Aorta (tissue), 5 donors: ENCODE measurements at regions not wholly inside any gene's neighbourhood (a gene's known extent, or its start where the extent isn't known, plus 50 kb on each side); places are given as distances from the start of the nearest gene placed in this dataset.

Experiments used
- ATAC-seq: fragments of 200-7000 bp; cut with Tn5 transposase; one replicate; pipeline ENCODE4 v1.9.1; 2022; ENCODE audit warnings: moderate library complexity; ENCODE audit not compliant: low FRiP score
- DNase-seq, 2 donors: peaks; one replicate each; pipeline ENCODE4 v3.0.0-alpha.2; 2020
- H3K27ac ChIP-seq, 2 donors: one replicate each; pipeline ENCODE4 v1.5.1; 2013; ENCODE audit warnings: low read length in 2 of 2, mild to moderate bottlenecking in 2 of 2, moderate library complexity in 2 of 2, control low read depth in 1 of 2, inconsistent platforms in 1 of 2, low read depth in 1 of 2
- H3K27me3 ChIP-seq, 2 donors: one replicate each; pipeline ENCODE4 v1.6.1; 2013; ENCODE audit warnings: control low read depth in 1 of 2, low read length in 1 of 2, mild to moderate bottlenecking in 1 of 2, moderate library complexity in 1 of 2; ENCODE audit not compliant: insufficient read depth in 2 of 2, control insufficient read depth in 1 of 2
- H3K36me3 ChIP-seq, 2 donors: one replicate each; pipeline ENCODE4 v1.6.1; 2013; ENCODE audit warnings: control low read depth in 1 of 2, low read length in 1 of 2, mild to moderate bottlenecking in 1 of 2; ENCODE audit not compliant: insufficient read depth in 2 of 2, control insufficient read depth in 1 of 2
- H3K4me1 ChIP-seq, 2 donors: one replicate each; pipeline ENCODE4 v1.6.1; 2013; ENCODE audit warnings: low read length in 2 of 2, control low read depth in 1 of 2, mild to moderate bottlenecking in 1 of 2, moderate library complexity in 1 of 2; ENCODE audit not compliant: insufficient read depth in 2 of 2, control insufficient read depth in 1 of 2
- H3K4me3 ChIP-seq, 2 donors: one replicate each; pipeline ENCODE4 v1.5.1; 2013; ENCODE audit warnings: low read length in 2 of 2, control low read depth in 1 of 2, mild to moderate bottlenecking in 1 of 2
- H3K9me3 ChIP-seq: one replicate; pipeline ENCODE4 v1.6.1; 2013; ENCODE audit warnings: mild to moderate bottlenecking, low read length; ENCODE audit not compliant: control insufficient read depth
- WGBS, 2 donors: extraction: QIAGEN DNeasy Blood & Tissue Kit; methylation state at CpG; one replicate each; pipeline ENCODE4 v1.1.7; 2013; 5-methylcytosine and 5-hydroxymethylcytosine counted together
- intact Hi-C, 2 donors: fragments of 100-400 bp; cut with DNase I; formaldehyde crosslinking; loops; one replicate each; pipeline versions ENCODE4 v1.14.2 to v1.15.0; 2022
- donor health status: healthy with polysubstance abuse.
- donor health status: Bipolar disorder and iron deficiency.
- donor health status: DM: no; HTN: no; CAD: no.
- donor health status: DM: no; HTN: no; CAD: no.
- donor health status: DM: yes; HTN: yes; CAD: no.

DNA sequence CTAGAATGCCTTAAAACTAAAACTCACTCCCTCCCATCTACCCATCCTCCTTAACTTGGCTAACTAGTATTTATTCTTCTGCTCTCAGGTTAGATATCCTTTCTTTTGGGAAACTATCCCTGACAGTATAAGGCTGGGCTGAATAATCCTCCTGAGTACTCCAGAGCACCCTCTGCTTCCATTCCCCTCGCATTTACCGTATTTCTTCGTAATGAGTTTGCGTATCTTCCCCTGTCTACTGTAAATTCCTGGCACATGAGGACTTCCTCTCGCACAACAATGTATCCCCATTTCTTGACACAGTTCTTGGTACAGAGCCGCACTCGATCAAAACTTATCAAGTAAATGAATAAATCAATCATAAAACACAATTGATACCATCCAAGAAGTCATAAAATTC lies 82.9 kb upstream of the AKAP13 start:
- DNase-seq (no peak), ATAC-seq (no peak)
- H3K36me3 ChIP-seq: no peaks in the 10 kb centered on the region
- 97% methylated on average over 7 of the region's 7 CpGs for WGBS, 2 donors
- no peaks in the 10 kb centered on the region for H3K27me3 ChIP-seq
- no peak overlapping the region for H3K27ac ChIP-seq
- H3K9me3 ChIP-seq: no peaks in the 10 kb centered on the region
- intact Hi-C loops: loop anchor here (5.0 to 10.0 kb wide), 5 partner anchors 117 to 535 kb away; no protein-coding TSS in a partner anchor
- no peak overlapping the region for H3K4me3 ChIP-seq
- no peaks in the 10 kb centered on the region for H3K4me1 ChIP-seq

DNA sequence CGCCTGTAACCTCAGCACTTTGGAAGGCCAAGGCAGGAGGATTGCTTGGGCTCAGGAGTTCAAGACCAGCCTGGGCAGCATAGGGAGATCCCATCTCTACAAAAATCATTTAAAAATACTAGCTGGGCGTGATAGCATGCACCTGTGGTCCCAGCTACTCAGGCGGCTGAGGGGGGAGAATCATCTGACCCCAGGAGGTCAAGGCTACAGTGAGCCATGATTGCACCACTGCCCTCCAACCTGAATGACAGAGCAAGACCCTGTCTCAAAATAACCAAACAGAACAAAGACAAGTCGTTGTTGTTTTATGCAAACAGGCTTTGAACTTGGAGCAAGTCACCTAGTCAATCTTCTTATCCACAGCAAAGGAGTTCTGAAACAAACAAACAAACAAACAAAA lies 82.0 kb upstream of the AKAP13 start:
- Histone ChIP-seq H3K4me1 (no peaks in the 10 kb centered on the region), H3K9me3 (no peaks in the 10 kb centered on the region), H3K36me3 (no peaks in the 10 kb centered on the region), H3K4me3 (no peak overlapping the region), H3K27ac (no peak overlapping the region), H3K27me3 (no peaks in the 10 kb centered on the region)
- no peak for ATAC-seq
- no peak for DNase-seq
- intact Hi-C loops: loop anchor here (5.0 to 10.0 kb wide), 5 partner anchors 116 to 534 kb away; no protein-coding TSS in a partner anchor
- 89 to 92% methylated on average over 4 of the region's 4 CpGs for WGBS, 2 donors

DNA sequence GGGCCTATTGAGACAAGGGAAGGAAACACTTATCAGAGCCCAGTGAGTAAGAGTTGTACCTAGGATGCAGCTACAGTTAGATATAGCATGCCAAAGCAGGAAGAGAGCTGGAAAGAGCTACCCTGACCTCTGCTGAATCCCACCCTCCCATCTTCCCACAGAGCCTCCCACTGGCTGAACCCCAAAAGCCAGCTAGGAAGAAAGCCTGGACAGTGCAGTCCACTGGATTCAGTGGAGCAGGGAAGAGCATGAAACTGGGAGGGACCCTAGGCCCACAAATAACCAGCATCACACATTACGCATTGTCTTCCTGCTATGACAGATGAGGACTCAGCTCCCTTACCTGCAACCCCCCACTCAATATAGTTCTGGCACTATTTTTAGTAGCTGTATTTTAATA lies 81.5 kb upstream of the AKAP13 start:
- no peak overlapping the region for H3K27ac ChIP-seq
- no peaks in the 10 kb centered on the region for H3K27me3 ChIP-seq
- H3K4me1 ChIP-seq: no peaks in the 10 kb centered on the region
- ATAC-seq (no peak), DNase-seq (no peak)
- H3K9me3 ChIP-seq: no peaks in the 10 kb centered on the region
- intact Hi-C loops: loop anchor here (5.0 to 10.0 kb wide), 5 partner anchors 116 to 533 kb away; no protein-coding TSS in a partner anchor
- 96 to 100% methylated on average over 1 of the region's 1 CpG for WGBS, 2 donors
- no peak overlapping the region for H3K4me3 ChIP-seq
- H3K36me3 ChIP-seq: no peaks in the 10 kb centered on the region

DNA sequence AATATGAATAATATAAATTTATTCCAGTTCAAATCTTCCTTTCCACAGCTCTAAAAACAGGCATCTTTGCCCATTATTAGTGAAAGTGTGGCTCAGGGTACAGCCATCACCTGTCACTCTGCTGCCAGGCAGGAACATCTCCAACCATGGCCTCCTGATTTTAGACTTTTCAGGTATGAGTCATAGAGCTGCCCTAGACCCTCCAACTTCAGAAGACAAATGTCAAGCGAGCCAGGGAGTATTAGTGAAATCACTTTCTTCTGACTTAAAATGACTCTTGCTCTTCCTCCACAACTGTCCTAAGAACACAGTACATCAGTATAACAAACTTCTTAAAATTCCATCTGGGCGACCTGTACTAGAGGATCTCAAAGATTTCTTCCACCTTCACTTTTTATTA lies 78.1 kb upstream of the AKAP13 start:
- 73 to 76% methylated on average over 2 of the region's 2 CpGs for WGBS, 2 donors

DNA sequence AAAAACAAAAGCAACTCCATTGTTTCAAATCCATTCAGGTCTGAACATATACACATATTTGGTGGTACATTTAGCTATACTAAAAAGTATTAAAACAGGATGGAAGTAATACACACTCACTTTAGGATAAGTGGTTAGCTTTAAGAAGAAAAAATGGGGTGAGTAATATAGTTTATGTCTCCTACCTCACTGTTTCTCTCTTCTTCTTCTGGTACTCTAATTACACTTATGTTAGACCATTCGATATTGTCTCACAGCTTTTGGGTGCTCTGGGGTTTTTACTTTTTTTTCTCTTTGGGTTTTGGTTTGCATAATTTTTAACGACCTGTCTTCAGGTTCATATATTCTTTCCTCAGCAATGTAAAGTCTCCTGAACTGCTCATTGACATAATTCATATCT lies 75.4 kb upstream of the AKAP13 start:
- intact Hi-C loops: no loop called here
- no peak overlapping the region for H3K4me3 ChIP-seq
- H3K36me3 ChIP-seq: no peaks in the 10 kb centered on the region
- H3K27me3 ChIP-seq: no peaks in the 10 kb centered on the region
- no peaks in the 10 kb centered on the region for H3K9me3 ChIP-seq
- no peak overlapping the region for H3K27ac ChIP-seq
- no peak for ATAC-seq
- no peak for DNase-seq
- 90 to 92% methylated on average over 2 of the region's 2 CpGs for WGBS, 2 donors
- H3K4me1 ChIP-seq: no peaks in the 10 kb centered on the region

More for the DNA sequence above, 78.1 kb upstream of the AKAP13 start:
- H3K4me1 ChIP-seq: no peaks in the 10 kb centered on the region
- no peak overlapping the region for H3K27ac ChIP-seq
- H3K27me3 ChIP-seq: no peaks in the 10 kb centered on the region
- H3K36me3 ChIP-seq: no peaks in the 10 kb centered on the region
- DNase-seq (no peak), ATAC-seq (no peak)
- no peaks in the 10 kb centered on the region for H3K9me3 ChIP-seq
- H3K4me3 ChIP-seq: no peak overlapping the region
- intact Hi-C loops: no loop called here

DNA sequence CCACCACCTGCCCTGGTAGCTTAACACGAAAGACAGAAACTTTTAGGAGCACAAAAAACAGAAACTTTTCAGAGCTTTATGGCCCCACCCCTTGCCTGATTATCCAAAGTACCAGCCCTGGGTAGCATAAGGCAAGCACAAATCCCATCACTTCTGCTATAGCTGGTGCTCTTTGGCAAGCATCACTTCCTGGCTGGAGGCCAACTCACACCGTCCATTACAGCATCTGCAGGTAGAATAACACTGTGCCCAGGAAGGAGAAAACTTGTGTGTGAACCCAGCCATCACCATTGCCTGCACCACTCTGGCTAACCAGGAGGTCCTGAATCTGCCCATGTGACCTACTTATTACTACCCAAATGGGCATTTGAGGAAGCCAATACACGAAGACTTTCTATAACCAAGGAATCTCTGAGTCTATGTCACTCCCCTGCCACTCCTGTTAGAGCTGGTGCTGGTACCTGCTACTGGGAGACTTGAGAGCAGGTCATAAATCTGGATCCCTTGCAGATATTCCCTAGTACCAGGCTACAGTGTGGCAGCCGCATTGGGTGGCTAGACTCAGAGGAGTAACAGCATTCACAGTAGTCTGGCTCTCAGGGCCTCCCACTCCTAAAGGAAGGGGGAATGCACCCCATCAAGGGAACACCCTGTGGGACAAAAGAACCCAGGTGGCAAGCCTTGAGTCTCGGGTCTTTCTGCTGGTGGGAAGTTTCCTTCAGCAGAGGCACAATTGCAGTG lies 73.3 kb upstream of the AKAP13 start:
- Histone ChIP-seq H3K4me1 (no peaks in the 10 kb centered on the region), H3K36me3 (no peaks in the 10 kb centered on the region), H3K9me3 (no peaks in the 10 kb centered on the region), H3K27me3 (no peaks in the 10 kb centered on the region), H3K4me3 (no peak overlapping the region), H3K27ac (no peak overlapping the region)
- intact Hi-C loops: no loop called here
- ATAC-seq: no peak
- DNase-seq: no peak
- WGBS, 2 donors: 65 to 82% methylated on average over 5 of the region's 5 CpGs

DNA sequence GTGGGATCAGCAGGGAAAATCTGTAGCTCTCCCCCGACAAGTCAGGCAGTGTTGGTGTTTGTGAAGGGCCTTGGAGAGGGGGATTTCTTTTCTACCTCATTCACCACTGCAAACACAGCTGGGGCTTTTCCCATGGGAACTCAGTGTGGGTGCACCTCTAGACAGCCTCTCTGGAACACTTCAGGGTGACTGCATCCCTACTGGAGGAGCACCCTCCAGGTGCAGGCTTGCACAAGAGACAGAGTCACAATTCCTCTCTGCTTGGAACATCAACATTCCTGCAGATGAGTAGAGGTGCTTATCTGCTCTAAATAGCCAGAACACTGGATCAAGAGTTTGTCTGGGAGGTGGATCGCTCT lies 72.7 kb upstream of the AKAP13 start:
- Histone ChIP-seq H3K27me3 (no peaks in the 10 kb centered on the region), H3K27ac (no peak overlapping the region), H3K4me1 (no peaks in the 10 kb centered on the region), H3K4me3 (no peak overlapping the region), H3K36me3 (no peaks in the 10 kb centered on the region), H3K9me3 (no peaks in the 10 kb centered on the region)
- intact Hi-C loops: no loop called here
- ATAC-seq (no peak), DNase-seq (no peak)
- WGBS, 2 donors: 80 to 97% methylated on average over 2 of the region's 2 CpGs

DNA sequence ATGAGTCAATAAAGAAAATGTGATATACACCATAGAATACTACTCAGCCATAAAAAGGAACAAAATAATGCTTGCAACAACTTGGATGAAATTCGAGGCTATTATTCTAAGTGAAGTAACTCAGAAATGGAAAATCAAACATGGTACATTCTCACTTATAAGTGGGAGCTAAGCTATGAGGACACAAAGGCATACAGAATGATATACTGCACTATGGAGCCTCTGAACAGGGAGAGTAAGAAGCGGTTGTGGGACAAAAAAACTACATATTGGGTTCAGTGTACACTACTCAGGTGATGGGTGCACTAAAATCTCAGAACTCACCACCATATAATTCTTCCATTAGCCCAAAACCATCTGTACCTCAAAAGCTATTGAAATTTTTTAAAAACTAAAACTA lies 68.8 kb upstream of the AKAP13 start:
- no peak overlapping the region for H3K4me3 ChIP-seq
- no peaks in the 10 kb centered on the region for H3K4me1 ChIP-seq
- 71 to 76% methylated on average over 2 of the region's 2 CpGs for WGBS, 2 donors
- H3K36me3 ChIP-seq: no peaks in the 10 kb centered on the region
- H3K27ac ChIP-seq: no peak overlapping the region
- DNase-seq (no peak), ATAC-seq (no peak)
- intact Hi-C loops: no loop called here
- no peaks in the 10 kb centered on the region for H3K27me3 ChIP-seq
- no peaks in the 10 kb centered on the region for H3K9me3 ChIP-seq

DNA sequence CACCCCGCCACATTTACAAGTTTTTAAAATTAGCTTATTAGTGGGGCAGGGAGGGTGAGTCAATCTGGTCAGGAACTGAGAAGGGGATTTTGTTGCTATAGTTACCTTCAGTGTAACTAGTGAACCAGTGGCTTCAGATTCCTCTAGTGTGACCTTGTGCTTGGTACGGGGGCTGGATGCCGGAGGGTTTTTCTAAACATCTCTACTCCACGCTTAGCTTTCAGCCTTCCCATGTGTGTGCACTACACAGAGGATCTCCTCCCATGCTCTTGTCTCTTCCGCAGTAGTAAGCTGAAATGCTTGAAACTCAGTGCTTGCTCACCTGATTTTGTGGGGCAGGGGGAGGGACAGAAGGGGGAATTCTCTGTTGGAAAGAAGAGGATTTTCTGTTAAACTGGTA lies 67.9 kb upstream of the AKAP13 start:
- H3K4me1 ChIP-seq: no peaks in the 10 kb centered on the region
- H3K36me3 ChIP-seq: no peaks in the 10 kb centered on the region
- intact Hi-C loops: no loop called here
- H3K4me3 ChIP-seq: no peak overlapping the region
- H3K27ac ChIP-seq: no peak overlapping the region
- 75 to 78% methylated on average over 5 of the region's 5 CpGs for WGBS, 2 donors
- H3K27me3 ChIP-seq: no peaks in the 10 kb centered on the region
- DNase-seq (no peak), ATAC-seq (no peak)
- no peaks in the 10 kb centered on the region for H3K9me3 ChIP-seq
